Loucy (cell line): ENCODE measurements at regions not wholly inside any gene's neighbourhood (a gene's known extent, or its start where the extent isn't known, plus 50 kb on each side); places are given as distances from the start of the nearest gene placed in this dataset.

Experiments
- H2AFZ ChIP-seq: fragments of 200-600 bp; sonication (generic); 2 replicates; pipeline ENCODE4 v1.6.0; 2016; ENCODE audit warnings: antibody characterized with exemption, mild to moderate bottlenecking, low read length, moderate library complexity
- H3F3A ChIP-seq: fragments of 200-600 bp; 2 replicates; pipeline ENCODE4 v1.6.0; 2016; ENCODE audit warnings: antibody characterized with exemption, low read depth, mild to moderate bottlenecking
- H3K27me3 ChIP-seq: fragments of 200-600 bp; sonication (generic); 2 replicates; pipeline ENCODE4 v1.6.1; 2014; ENCODE audit warnings: low read length, mild to moderate bottlenecking; ENCODE audit not compliant: insufficient read depth, poor library complexity, severe bottlenecking
- H3K36me3 ChIP-seq: fragments of 200-600 bp; sonication (generic); 2 replicates; pipeline ENCODE4 v1.6.1; 2016; ENCODE audit warnings: low read length; ENCODE audit not compliant: insufficient read depth
- H3K4me1 ChIP-seq: fragments of 200-600 bp; sonication (generic); 2 replicates; pipeline ENCODE4 v1.5.1; 2014; ENCODE audit warnings: low read length, mild to moderate bottlenecking; ENCODE audit not compliant: insufficient read depth, poor library complexity, severe bottlenecking
- H3K4me2 ChIP-seq: fragments of 200-600 bp; sonication (generic); 2 replicates; pipeline ENCODE4 v1.6.0; 2014; ENCODE audit warnings: antibody characterized with exemption, low read length, low read depth, mild to moderate bottlenecking; ENCODE audit not compliant: poor library complexity, severe bottlenecking
- H3K4me3 ChIP-seq: fragments of 200-600 bp; sonication (generic); 2 replicates; pipeline ENCODE4 v1.5.1; 2014; ENCODE audit warnings: low read length, mild to moderate bottlenecking, mixed read lengths; ENCODE audit not compliant: poor library complexity, severe bottlenecking
- H3K79me2 ChIP-seq: fragments of 200-600 bp; sonication (generic); 2 replicates; pipeline ENCODE4 v1.6.1; 2014; ENCODE audit warnings: low read length; ENCODE audit not compliant: insufficient read depth
- H3K9ac ChIP-seq: fragments of 200-600 bp; sonication (generic); 2 replicates; pipeline ENCODE4 v1.6.0; 2014; ENCODE audit warnings: mild to moderate bottlenecking, low read depth, low read length, moderate library complexity; ENCODE audit not compliant: poor library complexity, severe bottlenecking
- H3K9me2 ChIP-seq: fragments of 200-600 bp; sonication (generic); replicated peaks from 2 replicates; pipeline ENCODE4 v1.6.1; 2016; ENCODE audit warnings: low read depth, low read length, mixed read lengths
- H3K9me3 ChIP-seq: fragments of 200-600 bp; sonication (generic); 2 replicates; pipeline ENCODE4 v1.6.1; 2014; ENCODE audit warnings: mild to moderate bottlenecking, antibody characterized with exemption, low read length, low read depth; ENCODE audit not compliant: insufficient read depth
- H4K20me1 ChIP-seq: fragments of 200-600 bp; sonication (generic); 2 replicates; pipeline ENCODE4 v1.6.0; 2014; ENCODE audit warnings: antibody characterized with exemption, low read length, mild to moderate bottlenecking; ENCODE audit not compliant: insufficient read depth, poor library complexity, severe bottlenecking
- EZH2phosphoT487 ChIP-seq: fragments of 200-600 bp; IDR thresholded peaks from 2 replicates; pipeline ENCODE4 v1.6.1; 2018; ENCODE audit warnings: antibody characterized with exemption, mild to moderate bottlenecking, moderate library complexity, borderline replicate concordance
- TF ChIP-seq, protein P1 (sequence below): fragments of 200-600 bp; sonication (generic); conservative IDR thresholded peaks from 2 replicates; pipeline ENCODE4 v1.5.1; 2014; ENCODE audit warnings: mild to moderate bottlenecking, antibody characterized with exemption, low read length

- Histone ChIP-seq H3K36me3 (no peaks in the 10 kb centered on the region), H3K4me2 (no peak overlapping the region), H3K9ac (no peak overlapping the region), H2AFZ (no peak overlapping the region), H3F3A (no peaks in the 10 kb centered on the region), H3K4me1 (no peaks in the 10 kb centered on the region), H3K9me3 (peaks cover 4% of the 10 kb centered on the region; the same call in 1 of the 2 replicates), H3K79me2 (no peaks in the 10 kb centered on the region), H3K4me3 (no peak overlapping the region), H3K27me3 (no peaks in the 10 kb centered on the region), H4K20me1 (no peaks in the 10 kb centered on the region), H3K9me2 (no peaks in the 10 kb centered on the region)
- no peak for TF ChIP-seq EZH2phosphoT487
- TF ChIP-seq, protein P1, sequence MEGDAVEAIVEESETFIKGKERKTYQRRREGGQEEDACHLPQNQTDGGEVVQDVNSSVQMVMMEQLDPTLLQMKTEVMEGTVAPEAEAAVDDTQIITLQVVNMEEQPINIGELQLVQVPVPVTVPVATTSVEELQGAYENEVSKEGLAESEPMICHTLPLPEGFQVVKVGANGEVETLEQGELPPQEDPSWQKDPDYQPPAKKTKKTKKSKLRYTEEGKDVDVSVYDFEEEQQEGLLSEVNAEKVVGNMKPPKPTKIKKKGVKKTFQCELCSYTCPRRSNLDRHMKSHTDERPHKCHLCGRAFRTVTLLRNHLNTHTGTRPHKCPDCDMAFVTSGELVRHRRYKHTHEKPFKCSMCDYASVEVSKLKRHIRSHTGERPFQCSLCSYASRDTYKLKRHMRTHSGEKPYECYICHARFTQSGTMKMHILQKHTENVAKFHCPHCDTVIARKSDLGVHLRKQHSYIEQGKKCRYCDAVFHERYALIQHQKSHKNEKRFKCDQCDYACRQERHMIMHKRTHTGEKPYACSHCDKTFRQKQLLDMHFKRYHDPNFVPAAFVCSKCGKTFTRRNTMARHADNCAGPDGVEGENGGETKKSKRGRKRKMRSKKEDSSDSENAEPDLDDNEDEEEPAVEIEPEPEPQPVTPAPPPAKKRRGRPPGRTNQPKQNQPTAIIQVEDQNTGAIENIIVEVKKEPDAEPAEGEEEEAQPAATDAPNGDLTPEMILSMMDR = no peak
These were observed 160.9 kb upstream of the SMIM21 start for GRCh38 chr18:75588412-75588811.

- no peaks in the 10 kb centered on the region for H3K9me2 ChIP-seq
- H3K36me3 ChIP-seq = no peaks in the 10 kb centered on the region
- H4K20me1 ChIP-seq = no peaks in the 10 kb centered on the region
- H3K4me1 ChIP-seq = no peaks in the 10 kb centered on the region
- no peaks in the 10 kb centered on the region for H3F3A ChIP-seq
- no peak overlapping the region for H3K4me3 ChIP-seq
- no peak overlapping the region for H3K4me2 ChIP-seq
- no peaks in the 10 kb centered on the region for H3K9me3 ChIP-seq
- TF ChIP-seq, protein P1 = no peak
- TF ChIP-seq EZH2phosphoT487 = no peak
- no peak overlapping the region for H2AFZ ChIP-seq
- no peaks in the 10 kb centered on the region for H3K79me2 ChIP-seq
- H3K9ac ChIP-seq = no peak overlapping the region
- H3K27me3 ChIP-seq = no peaks in the 10 kb centered on the region
These were observed 159.6 kb upstream of the SMIM21 start for GRCh38 chr18:75587131-75587530.

- Histone ChIP-seq H3K9me3 (no peaks in the 10 kb centered on the region), H3K27me3 (no peaks in the 10 kb centered on the region), H4K20me1 (no peaks in the 10 kb centered on the region), H3K4me3 (no peak overlapping the region), H3K79me2 (no peaks in the 10 kb centered on the region), H3K4me1 (no peaks in the 10 kb centered on the region), H3F3A (no peaks in the 10 kb centered on the region), H2AFZ (no peak overlapping the region), H3K9me2 (no peaks in the 10 kb centered on the region), H3K36me3 (no peaks in the 10 kb centered on the region), H3K4me2 (no peak overlapping the region), H3K9ac (no peak overlapping the region)
- TF ChIP-seq EZH2phosphoT487 = no peak
- TF ChIP-seq, protein P1 = no peak
These were observed 158.8 kb upstream of the SMIM21 start for GRCh38 chr18:75586130-75586889.
